Left ventricle myocardium inferior (tissue), 1 donor: ENCODE measurements at regions not wholly inside any gene's neighbourhood (a gene's known extent, or its start where the extent isn't known, plus 50 kb on each side); places are given as distances from the start of the nearest gene placed in this dataset.

Experiments used
- DNase-seq: peaks from one replicate; pipeline ENCODE4 v3.0.0-alpha.2; 2020
- H3K27ac ChIP-seq: fragments of 200-600 bp; replicated peaks from 2 replicates; pipeline ENCODE4 v1.8.0; 2021
- H3K27me3 ChIP-seq: fragments of 200-600 bp; 2 replicates; pipeline ENCODE4 v1.8.0; 2021; ENCODE audit warnings: low read depth
- H3K36me3 ChIP-seq: fragments of 200-600 bp; 2 replicates; pipeline ENCODE4 v1.8.0; 2021
- H3K4me1 ChIP-seq: fragments of 200-600 bp; 2 replicates; pipeline ENCODE4 v1.8.0; 2021
- H3K4me3 ChIP-seq: fragments of 200-600 bp; 2 replicates; pipeline ENCODE4 v1.8.0; 2021; ENCODE audit warnings: mild to moderate bottlenecking, moderate library complexity
- H3K9me3 ChIP-seq: fragments of 200-600 bp; replicated peaks from 2 replicates; pipeline ENCODE4 v1.8.0; 2021
- CTCF ChIP-seq: fragments of 200-600 bp; IDR thresholded peaks from 2 replicates; pipeline ENCODE4 v1.8.0; 2021; ENCODE audit warnings: antibody characterized with exemption, mild to moderate bottlenecking, borderline replicate concordance
- intact Hi-C: fragments of 100-400 bp; cut with micrococcal nuclease; formaldehyde crosslinking; loops from one replicate; pipeline ENCODE4 v1.11.0; 2022
- donor health status: DM: no; HTN: yes; CAD: no; lungs with severe emphysema.

GRCh38 chr12:77239617-77240016, 174.2 kb upstream of the E2F7 start:
- Histone ChIP-seq H3K27me3 (no peaks in the 10 kb centered on the region), H3K36me3 (no peaks in the 10 kb centered on the region), H3K9me3 (no peaks in the 10 kb centered on the region), H3K4me3 (no peak overlapping the region), H3K27ac (no peak overlapping the region), H3K4me1 (no peaks in the 10 kb centered on the region)
- intact Hi-C loops: no loop called here
- DNase-seq: no peak
- no peak for TF ChIP-seq CTCF

- no peak overlapping the region for H3K27ac ChIP-seq
- DNase-seq: no peak
- no peaks in the 10 kb centered on the region for H3K4me1 ChIP-seq
- H3K9me3 ChIP-seq: no peaks in the 10 kb centered on the region
- intact Hi-C loops: no loop called here
- no peaks in the 10 kb centered on the region for H3K27me3 ChIP-seq
- no peak overlapping the region for H3K4me3 ChIP-seq
- H3K36me3 ChIP-seq: no peaks in the 10 kb centered on the region
- no peak for TF ChIP-seq CTCF
These were observed 173.0 kb upstream of the E2F7 start for GRCh38 chr12:77238335-77238734.

- intact Hi-C loops: no loop called here
- H3K36me3 ChIP-seq: no peaks in the 10 kb centered on the region
- no peaks in the 10 kb centered on the region for H3K4me1 ChIP-seq
- DNase-seq: no peak
- no peaks in the 10 kb centered on the region for H3K27me3 ChIP-seq
- H3K4me3 ChIP-seq: no peak overlapping the region
- no peak overlapping the region for H3K27ac ChIP-seq
- no peak for TF ChIP-seq CTCF
- no peaks in the 10 kb centered on the region for H3K9me3 ChIP-seq
These were observed 172.5 kb upstream of the E2F7 start for GRCh38 chr12:77237896-77238295.

- Histone ChIP-seq H3K4me1 (peaks cover 10% of the 10 kb centered on the region), H3K27me3 (no peaks in the 10 kb centered on the region), H3K9me3 (no peaks in the 10 kb centered on the region), H3K4me3 (no peak overlapping the region), H3K27ac (no peak overlapping the region), H3K36me3 (no peaks in the 10 kb centered on the region)
- DNase-seq: no peak
- TF ChIP-seq CTCF: no peak
- intact Hi-C loops: no loop called here
These were observed 170.7 kb upstream of the E2F7 start for GRCh38 chr12:77236066-77236465.

- peaks cover 21% of the 10 kb centered on the region for H3K4me1 ChIP-seq
- H3K27ac ChIP-seq: peak overlapping the region; percentile 64
- H3K36me3 ChIP-seq: no peaks in the 10 kb centered on the region
- intact Hi-C loops: no loop called here
- H3K4me3 ChIP-seq: no peak overlapping the region
- no peak for DNase-seq
- no peak for TF ChIP-seq CTCF
- H3K27me3 ChIP-seq: peaks cover 10% of the 10 kb centered on the region
- H3K9me3 ChIP-seq: no peaks in the 10 kb centered on the region
These were observed 166.7 kb upstream of the E2F7 start for GRCh38 chr12:77232045-77232444.

- peak; percentile 73 for DNase-seq
- H3K4me1 ChIP-seq: peaks cover 21% of the 10 kb centered on the region
- no peaks in the 10 kb centered on the region for H3K9me3 ChIP-seq
- peak overlapping the region; percentile 64 for H3K27ac ChIP-seq
- H3K27me3 ChIP-seq: peaks cover 15% of the 10 kb centered on the region
- intact Hi-C loops: no loop called here
- H3K36me3 ChIP-seq: no peaks in the 10 kb centered on the region
- no peak overlapping the region for H3K4me3 ChIP-seq
- TF ChIP-seq CTCF: no peak
These were observed 166.1 kb upstream of the E2F7 start for GRCh38 chr12:77231501-77231918.
